ENCODE measurements at regions not wholly inside any gene's neighbourhood (a gene's known extent, or its start where the extent isn't known, plus 50 kb on each side); places are given as distances from the start of the nearest gene placed in this dataset.

DNA sequence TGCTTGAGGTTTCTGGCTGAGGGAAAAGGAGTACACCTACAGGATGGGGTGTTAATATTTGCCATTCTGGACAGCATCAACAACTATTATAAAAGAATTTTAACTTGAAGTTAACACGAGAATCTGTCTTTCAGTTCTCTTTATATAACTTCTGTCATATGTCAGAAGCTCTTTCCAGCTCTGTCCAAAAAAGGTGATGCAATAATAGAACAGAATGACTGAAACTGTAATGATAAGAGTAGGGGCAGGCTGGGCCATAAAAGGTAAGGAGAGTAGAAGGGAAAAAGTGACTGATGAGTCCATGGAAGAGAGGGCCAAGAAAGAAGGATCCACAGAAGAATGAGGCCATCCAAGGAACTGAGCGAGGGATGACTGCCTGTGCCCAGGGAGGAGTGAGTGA, 966.7 kb upstream of the FBXO33 start:
- WGBS (ENCODE audit: extremely low coverage, insufficient coverage, low lambda C conversion rate) = no CpG with 5 or more reads among the region's 2 CpGs
- H3K18ac ChIP-seq (ENCODE audit: low read length) = no peak overlapping the region
- no peak overlapping the region for H3K4ac ChIP-seq (ENCODE audit: low read depth, low read length)
- no peak overlapping the region for H3K9ac ChIP-seq (ENCODE audit: low read length)
- H3K4me2 ChIP-seq (ENCODE audit: low read length) = no peak overlapping the region
- H3K36me3 ChIP-seq (ENCODE audit: control insufficient read depth, insufficient read depth, low read length) = no peaks in the 10 kb centered on the region
- H3K56ac ChIP-seq (ENCODE audit: low read length) = no peak overlapping the region
- no peak for DNase-seq
- no peaks in the 10 kb centered on the region for H3K79me2 ChIP-seq (ENCODE audit: control insufficient read depth, insufficient read depth, low read length)
- H3K4me1 ChIP-seq (ENCODE audit: control insufficient read depth, low read depth, low read length) = no peaks in the 10 kb centered on the region
- no peak overlapping the region for H2AK5ac ChIP-seq (ENCODE audit: low read length)
- H3K27me3 ChIP-seq (ENCODE audit: insufficient read depth, low read length, poor library complexity) = no peaks in the 10 kb centered on the region
- H2BK15ac ChIP-seq (replicated peaks; ENCODE audit: low read depth) = no peak overlapping the region
- no peak overlapping the region for H4K5ac ChIP-seq (ENCODE audit: low read length)
- no peak overlapping the region for H2BK5ac ChIP-seq (ENCODE audit: low read length)
- H2BK120ac ChIP-seq (ENCODE audit: low read depth, low read length) = no peak overlapping the region
- H4K8ac ChIP-seq (ENCODE audit: low read depth, low read length) = no peak overlapping the region
- no peak overlapping the region for H3K27ac ChIP-seq (ENCODE audit: low read depth, low read length)
- no peak overlapping the region for H3K23ac ChIP-seq (ENCODE audit: low read length)
- H3K79me1 ChIP-seq (ENCODE audit: low read length) = no peaks in the 10 kb centered on the region
- no peak overlapping the region for H3K4me3 ChIP-seq (ENCODE audit: low read length)

DNA sequence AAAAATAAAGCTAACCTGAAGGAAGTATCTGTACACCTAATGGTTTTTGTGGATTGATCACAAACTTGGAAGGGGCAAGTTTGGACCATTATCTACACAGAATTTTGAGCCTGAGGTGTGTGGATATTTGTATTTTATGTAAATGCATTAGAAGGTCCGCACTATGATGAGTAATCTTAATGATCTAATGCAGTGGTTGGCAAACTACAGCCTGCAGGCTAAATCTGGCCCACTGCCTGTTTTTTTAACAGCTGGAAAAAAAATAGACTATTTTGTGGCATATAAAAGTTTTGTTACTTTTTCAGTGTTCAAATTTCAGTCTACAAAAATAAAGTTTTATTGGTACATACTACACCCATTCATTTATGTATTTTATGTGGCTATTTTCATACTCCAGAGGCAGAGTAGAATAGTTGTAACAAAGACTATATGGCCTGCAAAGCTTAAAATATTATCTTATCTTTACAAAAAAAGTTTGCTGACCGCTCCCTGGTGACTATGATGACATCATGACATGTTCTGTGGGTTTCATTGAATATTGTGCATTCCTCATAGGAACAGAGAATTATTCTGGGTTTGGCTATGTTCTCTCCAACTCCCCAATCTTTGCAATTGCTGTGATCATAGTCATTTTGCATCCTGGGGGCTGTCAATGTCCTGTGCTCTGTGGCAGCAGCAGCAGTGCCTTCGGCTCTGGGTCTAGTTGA, 962.6 kb upstream of the FBXO33 start:
- no peak overlapping the region for H4K5ac ChIP-seq (ENCODE audit: low read length)
- H3K56ac ChIP-seq (ENCODE audit: low read length) = no peak overlapping the region

DNA sequence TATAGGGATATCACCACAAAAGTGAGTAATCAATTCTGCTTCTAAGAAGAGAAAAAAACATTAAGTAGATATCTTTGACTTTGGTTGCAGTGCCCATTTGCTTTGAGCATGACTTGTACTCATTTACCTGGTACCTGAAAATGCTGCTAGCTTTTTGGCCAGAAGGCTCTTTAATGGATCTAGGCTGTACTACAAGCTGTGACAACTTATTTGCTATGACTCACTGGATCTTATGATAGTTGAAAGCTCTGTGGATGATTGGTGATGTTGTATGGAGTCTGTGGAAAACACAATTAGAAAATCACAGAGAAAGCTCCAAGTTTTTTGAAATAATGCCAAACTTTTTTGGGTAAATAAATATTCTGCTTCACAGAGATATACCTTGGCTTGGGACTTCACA, 960.9 kb upstream of the FBXO33 start:
- Histone ChIP-seq H3K79me2 (ENCODE audit: control insufficient read depth, insufficient read depth, low read length) (no peaks in the 10 kb centered on the region), H3K9ac (ENCODE audit: low read length) (no peak overlapping the region), H2BK120ac (ENCODE audit: low read depth, low read length) (no peak overlapping the region), H2AK5ac (ENCODE audit: low read length) (no peak overlapping the region), H3K23ac (ENCODE audit: low read length) (no peak overlapping the region), H3K56ac (ENCODE audit: low read length) (no peak overlapping the region), H3K4me1 (ENCODE audit: control insufficient read depth, low read depth, low read length) (no peaks in the 10 kb centered on the region), H3K4me2 (ENCODE audit: low read length) (no peak overlapping the region), H3K36me3 (ENCODE audit: control insufficient read depth, insufficient read depth, low read length) (no peaks in the 10 kb centered on the region), H2BK15ac (replicated peaks; ENCODE audit: low read depth) (no peak overlapping the region), H4K8ac (ENCODE audit: low read depth, low read length) (no peak overlapping the region), H3K27ac (ENCODE audit: low read depth, low read length) (no peak overlapping the region), H3K18ac (ENCODE audit: low read length) (no peak overlapping the region), H4K5ac (ENCODE audit: low read length) (no peak overlapping the region), H3K4me3 (ENCODE audit: low read length) (no peak overlapping the region), H3K79me1 (ENCODE audit: low read length) (no peaks in the 10 kb centered on the region), H3K27me3 (ENCODE audit: insufficient read depth, low read length, poor library complexity) (no peaks in the 10 kb centered on the region), H3K4ac (ENCODE audit: low read depth, low read length) (no peak overlapping the region), H2BK5ac (ENCODE audit: low read length) (no peak overlapping the region)
- DNase-seq = no peak

More for the DNA sequence above, 962.6 kb upstream of the FBXO33 start:
- WGBS (ENCODE audit: extremely low coverage, insufficient coverage, low lambda C conversion rate) = no CpG with 5 or more reads among the region's 3 CpGs
- Histone ChIP-seq H3K4ac (ENCODE audit: low read depth, low read length) (no peak overlapping the region), H3K79me1 (ENCODE audit: low read length) (no peaks in the 10 kb centered on the region), H3K27ac (ENCODE audit: low read depth, low read length) (no peak overlapping the region), H3K36me3 (ENCODE audit: control insufficient read depth, insufficient read depth, low read length) (no peaks in the 10 kb centered on the region), H2BK15ac (replicated peaks; ENCODE audit: low read depth) (no peak overlapping the region), H2BK120ac (ENCODE audit: low read depth, low read length) (no peak overlapping the region), H3K18ac (ENCODE audit: low read length) (no peak overlapping the region), H3K4me3 (ENCODE audit: low read length) (no peak overlapping the region), H2AK5ac (ENCODE audit: low read length) (no peak overlapping the region), H3K23ac (ENCODE audit: low read length) (no peak overlapping the region), H3K27me3 (ENCODE audit: insufficient read depth, low read length, poor library complexity) (no peaks in the 10 kb centered on the region), H3K4me2 (ENCODE audit: low read length) (no peak overlapping the region), H3K4me1 (ENCODE audit: control insufficient read depth, low read depth, low read length) (no peaks in the 10 kb centered on the region), H3K9ac (ENCODE audit: low read length) (no peak overlapping the region), H3K79me2 (ENCODE audit: control insufficient read depth, insufficient read depth, low read length) (no peaks in the 10 kb centered on the region), H2BK5ac (ENCODE audit: low read length) (no peak overlapping the region), H4K8ac (ENCODE audit: low read depth, low read length) (no peak overlapping the region)
- no peak for DNase-seq

DNA sequence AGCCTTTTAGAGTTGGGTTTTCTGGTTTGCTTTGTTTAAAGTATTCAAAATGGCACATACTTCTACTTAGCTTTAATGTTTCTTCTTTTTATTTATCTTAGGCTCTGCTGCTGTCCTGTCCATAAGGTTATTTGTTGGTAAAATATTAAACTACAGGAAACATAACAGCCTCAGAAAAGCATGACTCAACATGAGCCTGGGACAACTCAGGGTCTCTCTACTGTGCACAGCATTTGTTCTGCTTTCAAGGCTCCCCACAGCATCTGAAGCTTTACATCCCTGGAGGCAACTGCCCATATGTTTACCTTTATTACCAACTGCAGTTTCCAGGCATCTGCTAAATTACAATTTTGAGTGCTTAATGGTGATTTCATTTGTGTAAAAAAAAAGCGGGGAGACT, 954.2 kb upstream of the FBXO33 start:
- Histone ChIP-seq H3K56ac (ENCODE audit: low read length) (no peak overlapping the region), H3K4me3 (ENCODE audit: low read length) (no peak overlapping the region), H3K18ac (ENCODE audit: low read length) (no peak overlapping the region), H2BK120ac (ENCODE audit: low read depth, low read length) (no peak overlapping the region), H2BK5ac (ENCODE audit: low read length) (no peak overlapping the region), H3K4ac (ENCODE audit: low read depth, low read length) (no peak overlapping the region), H2BK15ac (replicated peaks; ENCODE audit: low read depth) (no peak overlapping the region), H3K79me2 (ENCODE audit: control insufficient read depth, insufficient read depth, low read length) (no peaks in the 10 kb centered on the region), H3K9ac (ENCODE audit: low read length) (no peak overlapping the region), H4K5ac (ENCODE audit: low read length) (no peak overlapping the region), H3K23ac (ENCODE audit: low read length) (no peak overlapping the region), H2AK5ac (ENCODE audit: low read length) (no peak overlapping the region), H3K4me1 (ENCODE audit: control insufficient read depth, low read depth, low read length) (no peaks in the 10 kb centered on the region), H3K27ac (ENCODE audit: low read depth, low read length) (no peak overlapping the region), H3K79me1 (ENCODE audit: low read length) (no peaks in the 10 kb centered on the region), H4K8ac (ENCODE audit: low read depth, low read length) (no peak overlapping the region), H3K27me3 (ENCODE audit: insufficient read depth, low read length, poor library complexity) (no peaks in the 10 kb centered on the region), H3K4me2 (ENCODE audit: low read length) (no peak overlapping the region), H3K36me3 (ENCODE audit: control insufficient read depth, insufficient read depth, low read length) (no peaks in the 10 kb centered on the region)
- no CpG with 5 or more reads among the region's 1 CpG for WGBS (ENCODE audit: extremely low coverage, insufficient coverage, low lambda C conversion rate)
- DNase-seq = no peak

DNA sequence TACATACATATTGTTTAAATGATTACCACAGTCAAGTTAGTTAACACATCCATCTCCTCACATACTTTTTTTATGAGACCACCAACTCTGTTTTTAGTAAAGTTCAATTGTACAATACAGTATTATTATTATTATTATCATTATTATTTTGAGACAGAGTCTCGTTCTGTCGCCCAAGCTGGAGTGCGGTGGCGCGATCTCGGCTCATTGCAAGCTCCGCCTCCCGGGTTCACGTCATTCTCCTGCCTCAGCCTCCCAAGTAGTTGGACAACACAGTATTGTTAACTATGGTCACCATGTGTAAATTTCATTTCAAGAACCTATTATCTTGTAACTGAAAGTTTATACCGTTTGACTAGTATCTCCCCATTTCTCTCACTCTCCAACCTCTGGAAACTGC, 942.0 kb upstream of the FBXO33 start:
- whole genome bisulfite sequencing (ENCODE audit: extremely low coverage, insufficient coverage, low lambda C conversion rate) = no CpG with 5 or more reads among the region's 10 CpGs
- no peak overlapping the region for H2BK15ac ChIP-seq (replicated peaks; ENCODE audit: low read depth)
- H4K5ac ChIP-seq (ENCODE audit: low read length) = no peak overlapping the region
- no peak overlapping the region for H3K23ac ChIP-seq (ENCODE audit: low read length)
- no peak overlapping the region for H2BK120ac ChIP-seq (ENCODE audit: low read depth, low read length)
- no peaks in the 10 kb centered on the region for H3K79me2 ChIP-seq (ENCODE audit: control insufficient read depth, insufficient read depth, low read length)
- H3K27ac ChIP-seq (ENCODE audit: low read depth, low read length) = no peak overlapping the region
- H2AK5ac ChIP-seq (ENCODE audit: low read length) = no peak overlapping the region
- H3K4ac ChIP-seq (ENCODE audit: low read depth, low read length) = no peak overlapping the region
- H3K4me1 ChIP-seq (ENCODE audit: control insufficient read depth, low read depth, low read length) = no peaks in the 10 kb centered on the region
- H3K4me2 ChIP-seq (ENCODE audit: low read length) = no peak overlapping the region
- no peak overlapping the region for H3K9ac ChIP-seq (ENCODE audit: low read length)
- no peak overlapping the region for H2BK5ac ChIP-seq (ENCODE audit: low read length)
- H4K8ac ChIP-seq (ENCODE audit: low read depth, low read length) = no peak overlapping the region
- H3K18ac ChIP-seq (ENCODE audit: low read length) = no peak overlapping the region
- no peak overlapping the region for H3K4me3 ChIP-seq (ENCODE audit: low read length)
- no peaks in the 10 kb centered on the region for H3K36me3 ChIP-seq (ENCODE audit: control insufficient read depth, insufficient read depth, low read length)
- H3K79me1 ChIP-seq (ENCODE audit: low read length) = no peaks in the 10 kb centered on the region
- no peak overlapping the region for H3K56ac ChIP-seq (ENCODE audit: low read length)
- DNase-seq = no peak
- H3K27me3 ChIP-seq (ENCODE audit: insufficient read depth, low read length, poor library complexity) = no peaks in the 10 kb centered on the region

DNA sequence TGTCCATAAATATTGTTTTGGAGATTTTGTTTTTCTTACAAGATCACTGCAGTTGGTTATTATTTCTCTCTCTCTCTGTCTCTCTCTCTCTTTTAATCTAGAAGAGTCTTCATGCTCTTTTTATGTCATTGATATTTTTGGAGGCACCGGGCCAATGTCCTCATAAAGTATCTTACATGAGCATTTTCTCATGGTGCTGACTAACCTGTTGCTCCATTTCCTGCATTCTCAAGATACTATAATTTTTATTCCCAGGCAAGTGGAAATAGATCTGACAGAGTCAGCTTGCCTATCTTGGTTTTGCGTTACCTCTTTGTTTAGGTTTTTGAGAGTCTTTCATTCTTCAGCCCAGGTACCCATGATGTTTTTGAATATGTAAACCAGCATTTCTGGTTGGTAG, 938.8 kb upstream of the FBXO33 start:
- Histone ChIP-seq H3K79me1 (ENCODE audit: low read length) (no peaks in the 10 kb centered on the region), H3K9ac (ENCODE audit: low read length) (no peak overlapping the region), H3K27me3 (ENCODE audit: insufficient read depth, low read length, poor library complexity) (no peaks in the 10 kb centered on the region), H3K4me1 (ENCODE audit: control insufficient read depth, low read depth, low read length) (no peaks in the 10 kb centered on the region), H3K56ac (ENCODE audit: low read length) (no peak overlapping the region), H4K5ac (ENCODE audit: low read length) (no peak overlapping the region), H2BK15ac (replicated peaks; ENCODE audit: low read depth) (no peak overlapping the region), H3K79me2 (ENCODE audit: control insufficient read depth, insufficient read depth, low read length) (no peaks in the 10 kb centered on the region), H3K4ac (ENCODE audit: low read depth, low read length) (no peak overlapping the region), H3K36me3 (ENCODE audit: control insufficient read depth, insufficient read depth, low read length) (no peaks in the 10 kb centered on the region), H3K18ac (ENCODE audit: low read length) (no peak overlapping the region), H3K4me3 (ENCODE audit: low read length) (no peak overlapping the region), H2BK120ac (ENCODE audit: low read depth, low read length) (no peak overlapping the region), H4K8ac (ENCODE audit: low read depth, low read length) (no peak overlapping the region), H2AK5ac (ENCODE audit: low read length) (no peak overlapping the region), H2BK5ac (ENCODE audit: low read length) (no peak overlapping the region), H3K27ac (ENCODE audit: low read depth, low read length) (no peak overlapping the region), H3K23ac (ENCODE audit: low read length) (no peak overlapping the region), H3K4me2 (ENCODE audit: low read length) (no peak overlapping the region)
- no peak for DNase-seq
- no CpG with 5 or more reads among the region's 2 CpGs for WGBS (ENCODE audit: extremely low coverage, insufficient coverage, low lambda C conversion rate)

Measured in mesendoderm (in vitro differentiated cells).